WERI-Rb-1 (cell line): ENCODE measurements at regions not wholly inside any gene's neighbourhood (a gene's known extent, or its start where the extent isn't known, plus 50 kb on each side); places are given as distances from the start of the nearest gene placed in this dataset.

Experiments used
- DNase-seq: peaks from one replicate; pipeline ENCODE4 v3.0.0-alpha.2; 2020
- H3K27ac ChIP-seq: fragments of 250-450 bp; sonication (Bioruptor Pico); 2 replicates; pipeline ENCODE4 v1.5.1; 2020; ENCODE audit warnings: mild to moderate bottlenecking, moderate library complexity
- H3K27me3 ChIP-seq: fragments of 250-450 bp; sonication (Bioruptor Pico); 2 replicates; pipeline ENCODE4 v1.5.1; 2021; ENCODE audit warnings: mild to moderate bottlenecking, low read depth, moderate library complexity; ENCODE audit not compliant: insufficient read depth, severe bottlenecking
- H3K36me3 ChIP-seq: fragments of 250-450 bp; sonication (Bioruptor Pico); 2 replicates; pipeline ENCODE4 v1.5.1; 2020; ENCODE audit warnings: mild to moderate bottlenecking, moderate library complexity
- H3K4me3 ChIP-seq: 2 replicates; pipeline ENCODE4 v1.5.1; 2011; ENCODE audit warnings: low read depth, mild to moderate bottlenecking, control low read depth, low read length
- H3K9me3 ChIP-seq: fragments of 250-450 bp; sonication (Bioruptor Pico); 2 replicates; pipeline ENCODE4 v1.5.1; 2021; ENCODE audit warnings: mild to moderate bottlenecking, moderate library complexity; ENCODE audit not compliant: severe bottlenecking
- TF ChIP-seq, protein P1 (sequence below): IDR thresholded peaks from 2 replicates; pipeline ENCODE4 v1.5.1; 2011; ENCODE audit warnings: low read depth, mild to moderate bottlenecking, control low read depth, inconsistent platforms, low read length

DNA sequence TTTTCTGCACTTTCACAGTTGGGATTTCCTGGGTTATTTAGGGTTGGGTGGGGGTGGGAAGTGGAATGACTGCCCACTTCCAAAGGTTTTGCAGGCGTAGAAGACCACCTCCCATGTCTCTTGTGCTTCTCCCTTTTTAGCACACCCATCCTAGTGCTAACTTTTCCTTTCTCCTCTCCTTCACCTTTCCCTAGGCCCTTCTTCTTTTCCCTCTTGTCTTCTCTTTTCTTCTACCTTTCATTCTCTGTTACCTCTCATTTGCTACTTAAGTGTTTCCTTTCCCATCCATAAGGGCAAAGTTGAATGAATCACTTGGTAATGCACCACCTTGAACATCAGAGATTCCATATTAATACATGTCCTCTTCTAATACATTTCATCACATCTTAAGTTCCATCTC is 105.0 kb upstream of the ZNF184 start:
- TF ChIP-seq, protein P1, sequence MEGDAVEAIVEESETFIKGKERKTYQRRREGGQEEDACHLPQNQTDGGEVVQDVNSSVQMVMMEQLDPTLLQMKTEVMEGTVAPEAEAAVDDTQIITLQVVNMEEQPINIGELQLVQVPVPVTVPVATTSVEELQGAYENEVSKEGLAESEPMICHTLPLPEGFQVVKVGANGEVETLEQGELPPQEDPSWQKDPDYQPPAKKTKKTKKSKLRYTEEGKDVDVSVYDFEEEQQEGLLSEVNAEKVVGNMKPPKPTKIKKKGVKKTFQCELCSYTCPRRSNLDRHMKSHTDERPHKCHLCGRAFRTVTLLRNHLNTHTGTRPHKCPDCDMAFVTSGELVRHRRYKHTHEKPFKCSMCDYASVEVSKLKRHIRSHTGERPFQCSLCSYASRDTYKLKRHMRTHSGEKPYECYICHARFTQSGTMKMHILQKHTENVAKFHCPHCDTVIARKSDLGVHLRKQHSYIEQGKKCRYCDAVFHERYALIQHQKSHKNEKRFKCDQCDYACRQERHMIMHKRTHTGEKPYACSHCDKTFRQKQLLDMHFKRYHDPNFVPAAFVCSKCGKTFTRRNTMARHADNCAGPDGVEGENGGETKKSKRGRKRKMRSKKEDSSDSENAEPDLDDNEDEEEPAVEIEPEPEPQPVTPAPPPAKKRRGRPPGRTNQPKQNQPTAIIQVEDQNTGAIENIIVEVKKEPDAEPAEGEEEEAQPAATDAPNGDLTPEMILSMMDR = no peak
- no peak overlapping the region for H3K4me3 ChIP-seq
- H3K27ac ChIP-seq = no peak overlapping the region
- DNase-seq = no peak
- no peaks in the 10 kb centered on the region for H3K36me3 ChIP-seq
- H3K27me3 ChIP-seq = peaks cover 93% of the 10 kb centered on the region
- peaks cover 24% of the 10 kb centered on the region for H3K9me3 ChIP-seq

- H3K36me3 ChIP-seq = no peaks in the 10 kb centered on the region
- H3K27me3 ChIP-seq = peaks cover 93% of the 10 kb centered on the region
- H3K9me3 ChIP-seq = peaks cover 12% of the 10 kb centered on the region
- no peak overlapping the region for H3K27ac ChIP-seq
- TF ChIP-seq, protein P1 = no peak
- H3K4me3 ChIP-seq = no peak overlapping the region
- DNase-seq = no peak
Observed at GRCh38 chr6:27575594-27576361, 102.9 kb upstream of the ZNF184 start.

- Histone ChIP-seq H3K9me3 (peaks cover 24% of the 10 kb centered on the region), H3K27ac (no peak overlapping the region), H3K4me3 (no peak overlapping the region), H3K36me3 (no peaks in the 10 kb centered on the region), H3K27me3 (peaks cover 100% of the 10 kb centered on the region)
- TF ChIP-seq, protein P1 = no peak
- DNase-seq = no peak
Observed at GRCh38 chr6:27568226-27568897, 95.5 kb upstream of the ZNF184 start.

DNA sequence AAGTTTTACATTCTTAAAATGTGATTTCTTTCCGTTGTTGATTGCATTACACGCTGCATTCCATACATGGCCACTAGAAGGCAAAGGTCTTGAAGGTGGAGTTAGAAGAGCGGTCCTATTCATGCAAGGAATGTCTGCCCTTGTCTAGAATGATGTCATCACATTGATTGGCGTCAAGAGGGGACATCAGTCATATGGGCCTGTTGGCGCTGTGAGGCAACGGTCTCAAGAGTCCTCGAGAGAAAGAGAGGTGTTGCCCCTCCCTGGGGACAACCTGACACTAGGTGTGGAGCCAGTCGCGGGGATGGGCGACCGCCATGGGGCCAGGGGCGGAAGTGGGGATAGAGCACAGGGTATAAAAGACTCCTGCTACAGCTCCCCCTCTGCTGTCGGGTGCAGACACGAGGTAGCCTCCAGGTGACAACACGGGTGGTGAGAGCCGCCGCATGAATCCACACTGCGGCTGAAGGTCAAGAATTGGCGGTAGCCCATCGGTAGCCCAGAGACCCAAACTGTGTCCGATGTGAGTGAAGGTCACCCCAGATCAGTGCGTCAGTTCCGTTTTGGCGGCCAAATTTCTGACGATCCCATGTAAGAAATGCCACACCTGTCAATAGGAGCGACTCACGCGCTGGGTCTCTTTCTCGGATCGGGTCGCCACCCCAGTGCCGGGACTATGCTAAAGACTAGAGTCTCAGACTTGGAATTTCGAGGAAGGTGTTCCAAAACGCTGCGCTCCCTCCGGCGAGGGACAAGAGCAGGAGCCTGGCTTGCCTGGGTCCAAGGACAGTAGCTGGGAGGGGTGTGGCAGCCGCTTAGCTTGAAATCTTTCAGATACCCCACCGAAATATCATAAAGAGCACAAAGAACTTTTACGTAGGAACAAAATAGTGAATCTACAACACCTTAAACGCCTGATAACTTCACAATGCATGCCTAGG is 93.2 kb upstream of the ZNF184 start:
- Histone ChIP-seq H3K27ac (no peak overlapping the region), H3K9me3 (peaks cover 26% of the 10 kb centered on the region), H3K4me3 (no peak overlapping the region), H3K36me3 (no peaks in the 10 kb centered on the region), H3K27me3 (peaks cover 98% of the 10 kb centered on the region)
- TF ChIP-seq, protein P1 = no peak
- no peak for DNase-seq

DNA sequence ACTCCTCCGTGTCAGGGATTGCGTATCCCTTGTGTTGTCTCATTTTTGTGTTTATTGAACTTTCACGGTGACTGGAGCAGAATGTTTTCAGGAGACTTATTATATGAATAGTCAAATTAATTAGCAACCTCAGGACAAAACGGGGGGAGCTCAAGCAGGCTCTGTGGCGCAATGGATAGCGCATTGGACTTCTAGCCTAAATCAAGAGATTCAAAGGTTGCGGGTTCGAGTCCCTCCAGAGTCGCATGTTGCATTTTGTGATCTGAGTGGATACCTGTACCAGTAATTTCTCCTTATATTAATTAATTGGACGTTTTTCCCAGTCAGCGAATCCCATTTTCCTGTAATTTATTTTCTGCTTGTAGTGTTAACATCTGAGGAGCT is 89.1 kb upstream of the ZNF184 start:
- TF ChIP-seq, protein P1 = no peak
- Histone ChIP-seq H3K4me3 (no peak overlapping the region), H3K27me3 (peaks cover 98% of the 10 kb centered on the region), H3K36me3 (no peaks in the 10 kb centered on the region), H3K27ac (no peak overlapping the region), H3K9me3 (peaks cover 26% of the 10 kb centered on the region)
- no peak for DNase-seq
